ENCODE measurements at regions not wholly inside any gene's neighbourhood (a gene's known extent, or its start where the extent isn't known, plus 50 kb on each side); places are given as distances from the start of the nearest gene placed in this dataset.
A peak's percentile ranks its signal among the peaks of the same experiment; 100 is the strongest.

DNA sequence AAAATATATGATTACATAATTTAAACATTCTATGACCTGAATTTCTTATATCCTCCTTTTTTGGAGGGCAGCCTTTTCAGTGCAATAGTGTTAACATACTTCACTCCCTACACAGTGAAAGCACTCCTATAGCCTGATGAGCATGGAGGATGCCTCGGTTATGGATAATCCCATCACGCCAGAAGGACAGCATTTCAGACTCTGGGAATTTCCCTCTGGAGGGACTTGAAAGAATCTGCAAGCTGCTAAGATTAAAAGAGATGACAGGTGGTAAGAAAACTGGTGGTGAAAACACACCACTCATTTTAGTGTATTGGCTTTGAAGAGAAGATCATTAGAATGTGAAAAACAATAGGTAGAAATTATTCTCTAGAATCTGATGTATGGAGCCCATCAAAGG is 99.3 kb upstream of the LMNTD1 start:
- DNase-seq (ENCODE audit: low read depth), result no peak
- Mint-ChIP-seq H3K9me3 (ENCODE audit: unreplicated experiment) (peaks cover 2% of the 10 kb centered on the region), H3K4me3 (ENCODE audit: unreplicated experiment) (no peak overlapping the region), H3K27me3 (ENCODE audit: low read depth, unreplicated experiment) (peaks cover 9% of the 10 kb centered on the region), H3K27ac (ENCODE audit: unreplicated experiment) (no peak overlapping the region), H3K36me3 (ENCODE audit: low read depth, unreplicated experiment) (no peaks in the 10 kb centered on the region), H3K4me1 (ENCODE audit: low read depth, unreplicated experiment) (peaks cover 2% of the 10 kb centered on the region)
- no peak for TF ChIP-seq EZH2 (IDR thresholded peaks at IDR 0.05; ENCODE audit: insufficient read depth, low read length)
- TF ChIP-seq, protein P1, sequence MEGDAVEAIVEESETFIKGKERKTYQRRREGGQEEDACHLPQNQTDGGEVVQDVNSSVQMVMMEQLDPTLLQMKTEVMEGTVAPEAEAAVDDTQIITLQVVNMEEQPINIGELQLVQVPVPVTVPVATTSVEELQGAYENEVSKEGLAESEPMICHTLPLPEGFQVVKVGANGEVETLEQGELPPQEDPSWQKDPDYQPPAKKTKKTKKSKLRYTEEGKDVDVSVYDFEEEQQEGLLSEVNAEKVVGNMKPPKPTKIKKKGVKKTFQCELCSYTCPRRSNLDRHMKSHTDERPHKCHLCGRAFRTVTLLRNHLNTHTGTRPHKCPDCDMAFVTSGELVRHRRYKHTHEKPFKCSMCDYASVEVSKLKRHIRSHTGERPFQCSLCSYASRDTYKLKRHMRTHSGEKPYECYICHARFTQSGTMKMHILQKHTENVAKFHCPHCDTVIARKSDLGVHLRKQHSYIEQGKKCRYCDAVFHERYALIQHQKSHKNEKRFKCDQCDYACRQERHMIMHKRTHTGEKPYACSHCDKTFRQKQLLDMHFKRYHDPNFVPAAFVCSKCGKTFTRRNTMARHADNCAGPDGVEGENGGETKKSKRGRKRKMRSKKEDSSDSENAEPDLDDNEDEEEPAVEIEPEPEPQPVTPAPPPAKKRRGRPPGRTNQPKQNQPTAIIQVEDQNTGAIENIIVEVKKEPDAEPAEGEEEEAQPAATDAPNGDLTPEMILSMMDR (IDR thresholded peaks at IDR 0.05; ENCODE audit: insufficient read depth, low read depth, low read length), result no peak
- no peak for FAIRE-seq
- Histone ChIP-seq H3K79me2 (ENCODE audit: insufficient read depth, low read length) (no peaks in the 10 kb centered on the region), H4K20me1 (ENCODE audit: insufficient read depth, low read length) (no peaks in the 10 kb centered on the region), H3K27me3 (ENCODE audit: insufficient read depth, low read length) (no peaks in the 10 kb centered on the region), H3K36me3 (ENCODE audit: insufficient read depth, low read length) (no peaks in the 10 kb centered on the region), H3K27ac (ENCODE audit: low read depth, low read length) (no peak overlapping the region), H3K4me3 (ENCODE audit: insufficient read depth, low read depth, low read length) (no peak overlapping the region), H3K9ac (ENCODE audit: low read length) (no peak overlapping the region), H3K4me1 (ENCODE audit: insufficient read depth, low read length) (peaks cover 7% of the 10 kb centered on the region), H3K9me3 (ENCODE audit: insufficient read depth, low read depth, low read length) (peaks cover 2% of the 10 kb centered on the region), H3K4me2 (ENCODE audit: low read length) (no peak overlapping the region), H2AFZ (ENCODE audit: low read depth, low read length) (no peak overlapping the region)

- Histone ChIP-seq H3K4me2 (ENCODE audit: low read length) (no peak overlapping the region), H3K9ac (ENCODE audit: low read length) (no peak overlapping the region), H2AFZ (ENCODE audit: low read depth, low read length) (peak overlapping the region; percentile 43), H3K4me1 (ENCODE audit: insufficient read depth, low read length) (peaks cover 3% of the 10 kb centered on the region), H4K20me1 (ENCODE audit: insufficient read depth, low read length) (no peaks in the 10 kb centered on the region), H3K36me3 (ENCODE audit: insufficient read depth, low read length) (no peaks in the 10 kb centered on the region), H3K4me3 (ENCODE audit: insufficient read depth, low read depth, low read length) (no peak overlapping the region), H3K27ac (ENCODE audit: low read depth, low read length) (no peak overlapping the region), H3K79me2 (ENCODE audit: insufficient read depth, low read length) (no peaks in the 10 kb centered on the region), H3K27me3 (ENCODE audit: insufficient read depth, low read length) (no peaks in the 10 kb centered on the region), H3K9me3 (ENCODE audit: insufficient read depth, low read depth, low read length) (peaks cover 2% of the 10 kb centered on the region)
- no peaks in the 10 kb centered on the region for H3K36me3 Mint-ChIP-seq (ENCODE audit: low read depth, unreplicated experiment)
- DNase-seq (ENCODE audit: low read depth) (no peak), FAIRE-seq (no peak)
- TF ChIP-seq EZH2 (IDR thresholded peaks at IDR 0.05; ENCODE audit: insufficient read depth, low read length), result no peak
- TF ChIP-seq, protein P1 (IDR thresholded peaks at IDR 0.05; ENCODE audit: insufficient read depth, low read depth, low read length), result no peak
- peaks cover 9% of the 10 kb centered on the region for H3K27me3 Mint-ChIP-seq (ENCODE audit: low read depth, unreplicated experiment)
- H3K27ac Mint-ChIP-seq (ENCODE audit: unreplicated experiment), result no peak overlapping the region
- no peak overlapping the region for H3K4me3 Mint-ChIP-seq (ENCODE audit: unreplicated experiment)
- peaks cover 2% of the 10 kb centered on the region for H3K9me3 Mint-ChIP-seq (ENCODE audit: unreplicated experiment)
- no peaks in the 10 kb centered on the region for H3K4me1 Mint-ChIP-seq (ENCODE audit: low read depth, unreplicated experiment)
These were observed 100.5 kb upstream of the LMNTD1 start for GRCh38 chr12:25653487-25654175.

- peaks cover 9% of the 10 kb centered on the region for H3K27me3 Mint-ChIP-seq (ENCODE audit: low read depth, unreplicated experiment)
- H3K79me2 ChIP-seq (ENCODE audit: insufficient read depth, low read length), result no peaks in the 10 kb centered on the region
- no peaks in the 10 kb centered on the region for H3K4me1 ChIP-seq (ENCODE audit: insufficient read depth, low read length)
- H3K9ac ChIP-seq (ENCODE audit: low read length), result no peak overlapping the region
- no peak overlapping the region for H3K27ac ChIP-seq (ENCODE audit: low read depth, low read length)
- FAIRE-seq (no peak), DNase-seq (ENCODE audit: low read depth) (no peak)
- H3K4me2 ChIP-seq (ENCODE audit: low read length), result no peak overlapping the region
- H3K9me3 Mint-ChIP-seq (ENCODE audit: unreplicated experiment), result peaks cover 2% of the 10 kb centered on the region
- H3K36me3 ChIP-seq (ENCODE audit: insufficient read depth, low read length), result no peaks in the 10 kb centered on the region
- no peaks in the 10 kb centered on the region for H4K20me1 ChIP-seq (ENCODE audit: insufficient read depth, low read length)
- H2AFZ ChIP-seq (ENCODE audit: low read depth, low read length), result no peak overlapping the region
- H3K4me3 ChIP-seq (ENCODE audit: insufficient read depth, low read depth, low read length), result no peak overlapping the region
- H3K27ac Mint-ChIP-seq (ENCODE audit: unreplicated experiment), result no peak overlapping the region
- H3K27me3 ChIP-seq (ENCODE audit: insufficient read depth, low read length), result no peaks in the 10 kb centered on the region
- H3K9me3 ChIP-seq (ENCODE audit: insufficient read depth, low read depth, low read length), result peaks cover 2% of the 10 kb centered on the region
- no peaks in the 10 kb centered on the region for H3K4me1 Mint-ChIP-seq (ENCODE audit: low read depth, unreplicated experiment)
- no peaks in the 10 kb centered on the region for H3K36me3 Mint-ChIP-seq (ENCODE audit: low read depth, unreplicated experiment)
- no peak for TF ChIP-seq EZH2 (IDR thresholded peaks at IDR 0.05; ENCODE audit: insufficient read depth, low read length)
- TF ChIP-seq, protein P1 (IDR thresholded peaks at IDR 0.05; ENCODE audit: insufficient read depth, low read depth, low read length), result no peak
- H3K4me3 Mint-ChIP-seq (ENCODE audit: unreplicated experiment), result no peak overlapping the region
These were observed 102.6 kb upstream of the LMNTD1 start for GRCh38 chr12:25655702-25656101.
